DMS 273 (cell line): ENCODE measurements at regions not wholly inside any gene's neighbourhood (a gene's known extent, or its start where the extent isn't known, plus 50 kb on each side); places are given as distances from the start of the nearest gene placed in this dataset.

ENCODE experiments used
- DNase-seq: peaks from one replicate; lab custom pipeline; 2025; ENCODE audit not compliant: unreplicated experiment; lab: John Stamatoyannopoulos, UW

- peak; percentile 32 for DNase-seq
Measured at GRCh38 chr1:55650444-55650843, 435.3 kb upstream of the USP24 start.

DNA sequence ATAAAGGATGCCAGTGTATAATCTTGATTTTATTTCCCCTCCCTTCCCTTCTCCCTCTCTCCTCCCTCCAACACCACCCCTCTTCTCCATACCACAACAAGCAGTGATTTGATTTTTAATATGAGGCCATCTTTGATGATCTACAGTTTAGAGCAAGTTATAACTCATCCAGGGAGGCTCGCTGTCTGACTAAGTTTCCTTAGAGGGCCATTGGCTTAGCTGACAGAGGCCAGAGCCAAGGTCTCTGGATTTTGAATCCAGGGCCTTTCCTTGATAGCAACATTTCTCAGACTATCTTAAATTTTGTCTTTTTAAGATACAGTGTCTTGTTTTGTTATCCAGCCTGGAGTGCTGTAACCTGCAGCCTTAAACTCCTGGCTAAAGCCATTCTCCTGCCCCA is 431.0 kb upstream of the USP24 start:
- peak; percentile 14 for DNase-seq

GRCh38 chr1:55645270-55645669 is 430.1 kb upstream of the USP24 start:
- DNase-seq: no peak

- DNase-seq: no peak
Measured at GRCh38 chr1:55641947-55642346, 426.8 kb upstream of the USP24 start.

DNA sequence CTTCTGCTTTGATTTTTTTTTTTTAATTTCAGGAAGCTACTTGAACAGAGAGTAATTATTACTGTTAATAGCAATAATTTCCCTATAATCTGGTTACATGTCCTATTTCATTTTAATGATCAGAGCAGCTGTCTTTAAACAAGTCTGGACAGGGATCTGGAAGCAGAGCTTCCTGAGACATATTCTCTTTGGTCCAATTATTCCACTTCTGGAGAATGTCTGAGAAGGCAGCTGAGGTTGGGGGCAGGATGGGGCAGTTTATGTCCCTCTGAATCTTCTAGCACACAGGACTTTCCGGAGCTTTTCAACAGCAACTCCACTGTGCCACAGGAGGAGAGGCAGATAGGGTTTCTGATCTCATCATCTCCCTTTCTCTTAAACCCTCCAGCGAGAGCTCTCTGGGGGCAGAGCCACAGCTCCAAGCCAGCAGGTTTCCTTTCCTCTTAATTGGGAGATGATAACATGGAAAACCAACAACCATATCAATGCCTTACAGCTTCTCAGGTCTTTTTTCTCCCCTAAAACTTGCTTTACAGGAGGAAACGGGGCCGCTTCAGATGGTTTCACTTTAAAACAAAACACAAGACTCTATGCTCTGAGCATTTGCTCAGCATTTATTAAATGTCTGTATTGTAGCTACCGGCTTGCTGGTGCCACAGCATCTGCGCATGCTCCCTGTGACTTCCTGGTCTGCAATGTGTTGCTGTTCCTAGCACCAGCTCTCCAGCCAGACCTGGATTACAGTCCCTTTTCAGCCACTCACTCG is 425.7 kb upstream of the USP24 start:
- peak; percentile 41 for DNase-seq

GRCh38 chr1:55639526-55639925 is 424.4 kb upstream of the USP24 start:
- no peak for DNase-seq

DNA sequence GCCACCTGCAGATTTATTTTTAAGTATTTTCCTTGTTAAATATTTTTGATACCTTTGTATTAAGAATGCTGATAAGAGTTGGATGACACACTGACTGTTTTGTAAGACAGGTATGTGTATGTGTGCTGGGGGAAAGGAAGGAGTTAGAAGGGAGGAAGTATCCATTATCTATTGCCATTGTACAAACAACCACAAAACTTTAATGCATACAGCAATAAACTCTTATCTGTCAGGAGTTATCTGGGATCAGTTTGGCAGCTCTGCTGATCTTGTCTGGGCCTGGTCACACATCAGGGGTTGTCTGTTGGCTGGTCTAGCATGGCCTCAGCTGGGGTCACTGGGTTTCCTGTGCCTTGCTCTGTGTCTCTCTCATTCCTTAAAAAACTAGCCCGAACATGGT is 423.9 kb upstream of the USP24 start:
- no peak for DNase-seq

GRCh38 chr1:55636696-55637095 is 421.5 kb upstream of the USP24 start:
- no peak for DNase-seq

GRCh38 chr1:55635856-55636255 is 420.7 kb upstream of the USP24 start:
- DNase-seq: no peak

GRCh38 chr1:55634516-55634915 is 419.4 kb upstream of the USP24 start:
- DNase-seq: peak; percentile 7

GRCh38 chr1:55632906-55633305 is 417.7 kb upstream of the USP24 start:
- DNase-seq: peak; percentile 46

GRCh38 chr1:55632058-55632457 is 416.9 kb upstream of the USP24 start:
- no peak for DNase-seq

GRCh38 chr1:55631509-55631908 is 416.3 kb upstream of the USP24 start:
- no peak for DNase-seq

DNA sequence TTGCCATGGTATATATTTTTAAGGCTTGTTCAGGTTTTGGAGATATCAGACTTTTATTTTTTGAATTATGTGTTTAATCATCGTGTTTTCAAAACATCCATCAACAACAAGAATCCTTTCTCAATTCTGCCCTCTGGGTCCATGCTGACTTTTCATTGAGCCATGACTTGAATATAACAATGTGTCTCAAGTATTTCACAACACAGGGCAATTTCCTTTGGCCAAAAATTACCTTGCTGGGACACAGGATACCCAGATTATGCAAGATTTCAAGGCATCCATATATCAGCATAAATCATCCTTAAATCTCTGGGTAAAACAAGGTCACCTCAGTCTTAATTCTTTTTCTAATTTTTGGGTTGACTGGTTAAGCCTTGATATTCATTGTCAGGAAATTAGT is 411.2 kb upstream of the USP24 start:
- DNase-seq: no peak

DNA sequence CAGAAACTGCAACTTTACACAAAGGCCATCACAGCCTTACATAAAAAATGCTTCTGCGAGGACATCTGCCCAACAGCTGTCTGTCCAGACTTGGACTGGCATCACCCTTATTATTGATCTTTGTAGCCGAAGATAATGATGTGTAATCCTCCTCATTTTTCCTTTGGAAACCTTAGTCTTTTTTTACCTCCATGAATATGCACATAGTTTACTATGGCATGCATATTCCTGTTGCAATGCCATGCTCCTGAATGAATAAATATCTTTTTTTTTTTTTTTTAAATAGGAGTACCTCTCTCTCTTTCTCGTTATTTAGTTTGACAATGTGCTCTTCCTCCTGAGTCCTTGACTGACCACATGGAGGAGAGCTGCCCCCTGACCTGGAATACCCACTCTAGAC is 409.6 kb upstream of the USP24 start:
- DNase-seq: no peak

DNA sequence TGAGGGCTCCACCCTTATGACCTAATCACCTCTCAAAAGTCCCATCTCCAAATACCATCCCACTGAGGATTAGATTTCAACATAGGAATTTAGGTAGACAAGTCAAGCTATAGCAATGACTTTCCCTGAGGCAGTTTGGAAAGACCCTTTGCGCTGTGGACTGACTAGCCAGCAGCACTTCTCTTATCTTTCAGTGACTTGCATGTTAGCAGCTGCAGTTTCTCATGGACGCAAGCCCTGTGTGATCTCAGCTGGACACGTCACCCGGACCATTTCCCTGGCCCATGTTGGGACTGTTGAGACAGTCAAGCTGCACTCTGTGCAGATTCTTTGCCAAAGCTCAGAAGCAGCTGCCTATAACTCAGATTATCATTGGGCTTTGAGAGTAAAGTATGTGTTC is 408.1 kb upstream of the USP24 start:
- no peak for DNase-seq

DNA sequence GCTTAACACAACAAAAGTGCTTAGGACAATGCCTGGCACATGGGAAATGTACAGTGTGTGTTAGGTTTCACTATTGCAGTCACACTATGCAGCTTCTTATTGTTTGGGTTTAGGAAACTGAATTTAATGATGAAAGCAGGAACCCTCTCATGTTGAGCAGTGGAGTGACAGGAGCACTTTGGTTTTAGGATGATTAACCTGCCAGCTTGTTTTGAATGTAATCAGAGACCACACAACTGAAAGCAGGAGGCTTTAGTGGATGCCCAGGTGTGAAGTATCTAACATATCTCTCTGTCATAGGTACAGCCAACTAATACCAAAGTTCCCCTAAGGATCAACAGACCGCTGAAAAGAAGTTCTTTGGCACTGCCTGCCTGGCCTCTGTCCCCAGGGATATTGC is 406.9 kb upstream of the USP24 start:
- DNase-seq: no peak

DNA sequence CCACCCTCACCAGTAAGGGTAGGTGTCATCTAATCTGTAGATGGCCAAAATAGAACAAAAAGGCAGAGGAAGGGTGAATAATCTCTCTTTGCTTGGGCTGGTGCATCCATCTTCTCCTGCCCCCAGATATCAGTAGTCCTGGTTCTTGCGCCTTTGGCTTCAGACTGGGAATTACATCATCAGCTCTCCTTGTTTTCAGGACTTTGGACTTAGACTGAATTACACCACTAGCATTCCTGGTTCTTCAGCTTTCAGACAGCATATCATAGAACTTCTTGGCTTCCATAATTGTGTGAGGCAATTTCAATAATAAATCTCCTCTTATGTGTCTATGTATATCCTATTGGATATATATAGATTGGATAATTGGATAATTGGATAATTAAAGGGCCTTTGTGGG is 403.0 kb upstream of the USP24 start:
- DNase-seq: no peak

DNA sequence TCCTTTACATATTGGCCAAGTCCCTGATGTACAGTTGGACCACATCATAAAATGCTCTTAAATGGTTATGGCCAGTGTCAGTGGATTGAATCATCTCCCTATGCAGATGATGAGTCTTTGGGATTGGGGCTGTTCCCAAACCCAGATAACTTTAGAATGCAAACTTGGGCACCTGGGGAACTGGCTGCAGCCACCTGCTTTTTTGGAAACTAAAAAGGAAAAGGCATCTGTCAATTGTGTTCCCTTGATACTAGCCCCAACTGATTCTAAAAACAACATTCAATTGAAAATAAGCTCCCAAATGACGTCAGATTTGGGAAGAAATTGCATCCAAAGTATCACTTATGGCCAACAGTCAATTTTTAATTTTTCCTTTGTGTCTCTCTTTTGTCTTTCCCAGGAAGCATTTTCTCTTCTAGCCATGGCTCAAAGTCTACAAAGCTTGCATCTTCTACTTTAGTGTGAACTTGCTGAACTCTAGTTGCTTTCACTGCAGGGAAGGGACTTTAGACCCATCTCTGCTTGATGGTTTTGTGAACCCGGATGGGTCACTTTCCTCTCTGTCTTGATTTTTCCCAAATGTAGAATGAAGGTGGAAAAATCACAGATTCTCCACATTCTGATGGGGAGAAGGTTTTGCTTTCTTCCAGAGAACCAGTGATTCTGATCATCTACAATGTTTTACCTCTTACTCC is 402.3 kb upstream of the USP24 start:
- no peak for DNase-seq

DNA sequence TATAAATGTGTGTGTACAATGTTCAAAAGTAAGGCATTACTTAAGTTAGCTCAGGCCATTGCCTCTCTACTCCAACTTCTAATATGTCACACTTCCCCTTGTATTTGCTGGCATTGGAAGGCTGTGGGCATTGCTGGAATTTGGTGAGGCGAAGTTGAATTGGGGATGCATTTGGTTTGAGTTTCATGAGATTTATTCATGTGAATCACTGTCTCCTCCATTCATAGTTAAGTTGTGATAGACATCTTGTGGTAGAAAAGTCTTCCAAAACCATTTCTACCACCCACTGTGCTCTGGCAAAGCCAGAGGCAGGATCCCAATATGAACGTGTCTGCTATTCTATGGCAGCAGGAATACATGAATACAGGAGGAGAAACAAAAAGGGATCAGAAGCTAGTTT is 397.8 kb upstream of the USP24 start:
- no peak for DNase-seq

DNA sequence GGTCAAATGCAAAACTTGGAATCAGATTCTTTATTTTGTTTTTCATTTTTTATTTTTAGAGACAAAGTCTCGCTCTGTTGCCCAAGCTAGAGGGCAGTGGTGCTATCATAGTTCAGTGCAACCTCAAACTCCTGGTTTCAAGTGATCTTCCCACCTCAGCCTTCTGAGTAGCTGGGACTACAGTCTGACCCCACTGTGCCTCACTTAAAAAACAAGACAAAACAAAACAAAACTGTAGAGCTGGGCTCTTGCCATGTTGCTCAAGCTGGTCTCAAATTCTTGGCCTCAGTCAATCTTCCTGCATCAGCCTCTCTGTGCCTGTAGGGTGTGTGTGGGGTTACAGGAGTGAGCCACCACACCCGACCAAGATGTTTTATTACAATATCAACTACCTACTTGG is 396.0 kb upstream of the USP24 start:
- DNase-seq: no peak

- no peak for DNase-seq
Measured at GRCh38 chr1:55610203-55610602, 395.0 kb upstream of the USP24 start.

DNA sequence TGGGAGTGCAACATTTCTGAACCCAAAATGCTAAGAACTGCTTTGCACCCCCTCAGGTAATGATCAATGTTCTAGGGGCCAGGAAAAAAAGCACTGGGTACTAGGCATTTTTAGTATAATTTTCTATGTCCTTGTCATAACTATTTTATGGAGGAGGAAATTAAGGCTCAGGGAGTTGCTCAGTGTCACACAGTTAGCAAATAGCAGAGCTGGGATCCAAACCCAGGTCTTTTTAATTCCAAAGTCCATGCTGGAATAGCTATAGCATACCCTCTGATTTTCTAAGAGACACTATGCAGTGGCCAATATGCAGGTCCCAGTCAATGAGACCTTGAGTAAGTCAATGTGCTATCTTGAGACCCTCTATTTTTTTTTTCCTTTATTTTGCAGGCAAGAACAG is 394.5 kb upstream of the USP24 start:
- DNase-seq: no peak
